ENCODE measurements at regions not wholly inside any gene's neighbourhood (a gene's known extent, or its start where the extent isn't known, plus 50 kb on each side); places are given as distances from the start of the nearest gene placed in this dataset.

- Histone ChIP-seq H3K36me3 (ENCODE audit: control insufficient read depth, insufficient read depth, low read length) (no peaks in the 10 kb centered on the region), H3K27me3 (ENCODE audit: control insufficient read depth, insufficient read depth, low read length) (no peaks in the 10 kb centered on the region), H3K9ac (ENCODE audit: low read depth, low read length) (no peak overlapping the region), H3K4me3 (ENCODE audit: low read depth, low read length) (no peak overlapping the region), H3K9me3 (ENCODE audit: control insufficient read depth, insufficient read depth, low read length) (no peaks in the 10 kb centered on the region), H3K4me1 (ENCODE audit: control insufficient read depth, insufficient read depth, low read length) (no peaks in the 10 kb centered on the region)
Measured at GRCh38 chr1:81121306-81121705, 679.4 kb upstream of the ADGRL2 start.

- Histone ChIP-seq H3K27me3 (ENCODE audit: control insufficient read depth, insufficient read depth, low read length) (no peaks in the 10 kb centered on the region), H3K4me3 (ENCODE audit: low read depth, low read length) (no peak overlapping the region), H3K9ac (ENCODE audit: low read depth, low read length) (no peak overlapping the region), H3K36me3 (ENCODE audit: control insufficient read depth, insufficient read depth, low read length) (no peaks in the 10 kb centered on the region), H3K4me1 (ENCODE audit: control insufficient read depth, insufficient read depth, low read length) (peaks cover 4% of the 10 kb centered on the region), H3K9me3 (ENCODE audit: control insufficient read depth, insufficient read depth, low read length) (no peaks in the 10 kb centered on the region)
Measured at GRCh38 chr1:81119319-81119718, 681.4 kb upstream of the ADGRL2 start.

GRCh38 chr1:81118550-81118949 is 682.2 kb upstream of the ADGRL2 start:
- H3K9ac ChIP-seq (ENCODE audit: low read depth, low read length): no peak overlapping the region
- H3K4me1 ChIP-seq (ENCODE audit: control insufficient read depth, insufficient read depth, low read length): peaks cover 9% of the 10 kb centered on the region
- no peaks in the 10 kb centered on the region for H3K36me3 ChIP-seq (ENCODE audit: control insufficient read depth, insufficient read depth, low read length)
- H3K27me3 ChIP-seq (ENCODE audit: control insufficient read depth, insufficient read depth, low read length): no peaks in the 10 kb centered on the region
- no peaks in the 10 kb centered on the region for H3K9me3 ChIP-seq (ENCODE audit: control insufficient read depth, insufficient read depth, low read length)
- no peak overlapping the region for H3K4me3 ChIP-seq (ENCODE audit: low read depth, low read length)

GRCh38 chr1:81115422-81115821 is 685.3 kb upstream of the ADGRL2 start:
- Histone ChIP-seq H3K9ac (ENCODE audit: low read depth, low read length) (no peak overlapping the region), H3K4me1 (ENCODE audit: control insufficient read depth, insufficient read depth, low read length) (peaks cover 9% of the 10 kb centered on the region), H3K36me3 (ENCODE audit: control insufficient read depth, insufficient read depth, low read length) (no peaks in the 10 kb centered on the region), H3K27me3 (ENCODE audit: control insufficient read depth, insufficient read depth, low read length) (no peaks in the 10 kb centered on the region), H3K4me3 (ENCODE audit: low read depth, low read length) (no peak overlapping the region), H3K9me3 (ENCODE audit: control insufficient read depth, insufficient read depth, low read length) (no peaks in the 10 kb centered on the region)

GRCh38 chr1:81114191-81114590 is 686.5 kb upstream of the ADGRL2 start:
- Histone ChIP-seq H3K36me3 (ENCODE audit: control insufficient read depth, insufficient read depth, low read length) (no peaks in the 10 kb centered on the region), H3K4me1 (ENCODE audit: control insufficient read depth, insufficient read depth, low read length) (peaks cover 9% of the 10 kb centered on the region), H3K9ac (ENCODE audit: low read depth, low read length) (no peak overlapping the region), H3K9me3 (ENCODE audit: control insufficient read depth, insufficient read depth, low read length) (no peaks in the 10 kb centered on the region), H3K4me3 (ENCODE audit: low read depth, low read length) (no peak overlapping the region), H3K27me3 (ENCODE audit: control insufficient read depth, insufficient read depth, low read length) (no peaks in the 10 kb centered on the region)

- peaks cover 9% of the 10 kb centered on the region for H3K4me1 ChIP-seq (ENCODE audit: control insufficient read depth, insufficient read depth, low read length)
- no peaks in the 10 kb centered on the region for H3K36me3 ChIP-seq (ENCODE audit: control insufficient read depth, insufficient read depth, low read length)
- no peak overlapping the region for H3K4me3 ChIP-seq (ENCODE audit: low read depth, low read length)
- no peaks in the 10 kb centered on the region for H3K9me3 ChIP-seq (ENCODE audit: control insufficient read depth, insufficient read depth, low read length)
- H3K9ac ChIP-seq (ENCODE audit: low read depth, low read length): no peak overlapping the region
- H3K27me3 ChIP-seq (ENCODE audit: control insufficient read depth, insufficient read depth, low read length): no peaks in the 10 kb centered on the region
Measured at GRCh38 chr1:81113688-81114087, 687.0 kb upstream of the ADGRL2 start.

- no peaks in the 10 kb centered on the region for H3K27me3 ChIP-seq (ENCODE audit: control insufficient read depth, insufficient read depth, low read length)
- no peaks in the 10 kb centered on the region for H3K36me3 ChIP-seq (ENCODE audit: control insufficient read depth, insufficient read depth, low read length)
- H3K4me1 ChIP-seq (ENCODE audit: control insufficient read depth, insufficient read depth, low read length): peaks cover 9% of the 10 kb centered on the region
- H3K4me3 ChIP-seq (ENCODE audit: low read depth, low read length): no peak overlapping the region
- no peaks in the 10 kb centered on the region for H3K9me3 ChIP-seq (ENCODE audit: control insufficient read depth, insufficient read depth, low read length)
- no peak overlapping the region for H3K9ac ChIP-seq (ENCODE audit: low read depth, low read length)
Measured at GRCh38 chr1:81111818-81112217, 688.9 kb upstream of the ADGRL2 start.

- H3K4me3 ChIP-seq (ENCODE audit: low read depth, low read length): no peak overlapping the region
- H3K27me3 ChIP-seq (ENCODE audit: control insufficient read depth, insufficient read depth, low read length): no peaks in the 10 kb centered on the region
- no peak overlapping the region for H3K9ac ChIP-seq (ENCODE audit: low read depth, low read length)
- H3K36me3 ChIP-seq (ENCODE audit: control insufficient read depth, insufficient read depth, low read length): no peaks in the 10 kb centered on the region
- peaks cover 4% of the 10 kb centered on the region for H3K4me1 ChIP-seq (ENCODE audit: control insufficient read depth, insufficient read depth, low read length)
- no peaks in the 10 kb centered on the region for H3K9me3 ChIP-seq (ENCODE audit: control insufficient read depth, insufficient read depth, low read length)
Measured at GRCh38 chr1:81109038-81109437, 691.7 kb upstream of the ADGRL2 start.

GRCh38 chr1:81097860-81098259 is 702.9 kb upstream of the ADGRL2 start:
- Histone ChIP-seq H3K9me3 (ENCODE audit: control insufficient read depth, insufficient read depth, low read length) (no peaks in the 10 kb centered on the region), H3K4me3 (ENCODE audit: low read depth, low read length) (no peak overlapping the region), H3K36me3 (ENCODE audit: control insufficient read depth, insufficient read depth, low read length) (no peaks in the 10 kb centered on the region), H3K27me3 (ENCODE audit: control insufficient read depth, insufficient read depth, low read length) (no peaks in the 10 kb centered on the region), H3K4me1 (ENCODE audit: control insufficient read depth, insufficient read depth, low read length) (no peaks in the 10 kb centered on the region), H3K9ac (ENCODE audit: low read depth, low read length) (no peak overlapping the region)

GRCh38 chr1:81073580-81073979 is 727.2 kb upstream of the ADGRL2 start:
- H3K9ac ChIP-seq (ENCODE audit: low read depth, low read length): no peak overlapping the region
- H3K4me1 ChIP-seq (ENCODE audit: control insufficient read depth, insufficient read depth, low read length): peaks cover 6% of the 10 kb centered on the region
- no peaks in the 10 kb centered on the region for H3K9me3 ChIP-seq (ENCODE audit: control insufficient read depth, insufficient read depth, low read length)
- no peaks in the 10 kb centered on the region for H3K36me3 ChIP-seq (ENCODE audit: control insufficient read depth, insufficient read depth, low read length)
- H3K4me3 ChIP-seq (ENCODE audit: low read depth, low read length): no peak overlapping the region
- no peaks in the 10 kb centered on the region for H3K27me3 ChIP-seq (ENCODE audit: control insufficient read depth, insufficient read depth, low read length)

GRCh38 chr1:81071969-81072753 is 728.6 kb upstream of the ADGRL2 start:
- no peaks in the 10 kb centered on the region for H3K36me3 ChIP-seq (ENCODE audit: control insufficient read depth, insufficient read depth, low read length)
- peaks cover 6% of the 10 kb centered on the region for H3K4me1 ChIP-seq (ENCODE audit: control insufficient read depth, insufficient read depth, low read length)
- no peaks in the 10 kb centered on the region for H3K27me3 ChIP-seq (ENCODE audit: control insufficient read depth, insufficient read depth, low read length)
- H3K4me3 ChIP-seq (ENCODE audit: low read depth, low read length): no peak overlapping the region
- H3K9me3 ChIP-seq (ENCODE audit: control insufficient read depth, insufficient read depth, low read length): no peaks in the 10 kb centered on the region
- H3K9ac ChIP-seq (ENCODE audit: low read depth, low read length): no peak overlapping the region

- Histone ChIP-seq H3K9ac (ENCODE audit: low read depth, low read length) (no peak overlapping the region), H3K4me1 (ENCODE audit: control insufficient read depth, insufficient read depth, low read length) (peaks cover 6% of the 10 kb centered on the region), H3K27me3 (ENCODE audit: control insufficient read depth, insufficient read depth, low read length) (no peaks in the 10 kb centered on the region), H3K4me3 (ENCODE audit: low read depth, low read length) (no peak overlapping the region), H3K9me3 (ENCODE audit: control insufficient read depth, insufficient read depth, low read length) (no peaks in the 10 kb centered on the region), H3K36me3 (ENCODE audit: control insufficient read depth, insufficient read depth, low read length) (no peaks in the 10 kb centered on the region)
Measured at GRCh38 chr1:81071072-81071858, 729.5 kb upstream of the ADGRL2 start.

Measured in iPS-15b (cell line).